Loucy (cell line): ENCODE measurements at regions not wholly inside any gene's neighbourhood (a gene's known extent, or its start where the extent isn't known, plus 50 kb on each side); places are given as distances from the start of the nearest gene placed in this dataset.

Source experiments
- CTCF ChIP-seq: fragments of 200-600 bp; sonication (generic); conservative IDR thresholded peaks from 2 replicates; pipeline ENCODE4 v1.5.1; 2014; ENCODE audit warnings: mild to moderate bottlenecking, antibody characterized with exemption, low read length
- EZH2phosphoT487 ChIP-seq: fragments of 200-600 bp; IDR thresholded peaks from 2 replicates; pipeline ENCODE4 v1.6.1; 2018; ENCODE audit warnings: antibody characterized with exemption, mild to moderate bottlenecking, moderate library complexity, borderline replicate concordance

GRCh38 chr7:22019931-22020330, 74.2 kb upstream of the CDCA7L start:
- TF ChIP-seq CTCF = no peak
- TF ChIP-seq EZH2phosphoT487 = no peak
